ENCODE measurements at regions not wholly inside any gene's neighbourhood (a gene's known extent, or its start where the extent isn't known, plus 50 kb on each side); places are given as distances from the start of the nearest gene placed in this dataset.

- DNase-seq (ENCODE audit: low spot score), result no peak
- intact Hi-C loops (cut with DNase I), result no loop called here
Measured at GRCh38 chr16:17951378-17951777, 385.2 kb downstream of the NPIPA8 start.

GRCh38 chr16:17949982-17950250, 386.6 kb downstream of the NPIPA8 start:
- intact Hi-C loops (cut with DNase I), result no loop called here
- no peak for DNase-seq (ENCODE audit: low spot score)

GRCh38 chr16:17949141-17949981, 387.2 kb downstream of the NPIPA8 start:
- no peak for DNase-seq (ENCODE audit: low spot score)
- intact Hi-C loops (cut with DNase I), result no loop called here

- no peak for DNase-seq (ENCODE audit: low spot score)
- intact Hi-C loops (cut with DNase I), result no loop called here
Measured at GRCh38 chr16:17947637-17948036, 388.9 kb downstream of the NPIPA8 start.

- intact Hi-C loops (cut with DNase I), result no loop called here
- no peak for DNase-seq (ENCODE audit: low spot score)
Measured at GRCh38 chr16:17947165-17947564, 389.4 kb downstream of the NPIPA8 start.

- no peak for DNase-seq (ENCODE audit: low spot score)
- intact Hi-C loops (cut with DNase I), result no loop called here
Measured at GRCh38 chr16:17945080-17945601, 391.4 kb downstream of the NPIPA8 start.

- intact Hi-C loops (cut with DNase I), result no loop called here
- DNase-seq (ENCODE audit: low spot score), result no peak
Measured at GRCh38 chr16:17944345-17944744, 392.2 kb downstream of the NPIPA8 start.

- no peak for DNase-seq (ENCODE audit: low spot score)
- intact Hi-C loops (cut with DNase I), result loop anchor here in 1 of 2 donors (2.0 kb wide), 1 partner anchor 43 kb away; no protein-coding TSS in a partner anchor
Measured at GRCh38 chr16:17942067-17942466, 394.5 kb downstream of the NPIPA8 start.

GRCh38 chr16:17940584-17941364, 395.8 kb downstream of the NPIPA8 start:
- no peak for DNase-seq (ENCODE audit: low spot score)
- intact Hi-C loops (cut with DNase I), result no loop called here

- DNase-seq (ENCODE audit: low spot score), result no peak
- intact Hi-C loops (cut with DNase I), result no loop called here
Measured at GRCh38 chr16:17939723-17940122, 396.8 kb downstream of the NPIPA8 start.

- intact Hi-C loops (cut with DNase I), result no loop called here
- no peak for DNase-seq (ENCODE audit: low spot score)
Measured at GRCh38 chr16:17939122-17939536, 397.4 kb downstream of the NPIPA8 start.

- intact Hi-C loops (cut with DNase I), result no loop called here
- DNase-seq (ENCODE audit: low spot score), result no peak
Measured at GRCh38 chr16:17938546-17938945, 398.0 kb downstream of the NPIPA8 start.

- intact Hi-C loops (cut with DNase I), result no loop called here
- DNase-seq (ENCODE audit: low spot score), result no peak
Measured at GRCh38 chr16:17936766-17937402, 399.7 kb downstream of the NPIPA8 start.

GRCh38 chr16:17930280-17930679, 406.3 kb downstream of the NPIPA8 start:
- DNase-seq (ENCODE audit: low spot score), result no peak
- intact Hi-C loops (cut with DNase I), result no loop called here

- DNase-seq (ENCODE audit: low spot score), result no peak
- intact Hi-C loops (cut with DNase I), result no loop called here
Measured at GRCh38 chr16:17926866-17927399, 409.6 kb downstream of the NPIPA8 start.

- intact Hi-C loops (cut with DNase I), result no loop called here
- no peak for DNase-seq (ENCODE audit: low spot score)
Measured at GRCh38 chr16:17926461-17926860, 410.1 kb downstream of the NPIPA8 start.

GRCh38 chr16:17925761-17926160, 410.8 kb downstream of the NPIPA8 start:
- DNase-seq (ENCODE audit: low spot score), result no peak
- intact Hi-C loops (cut with DNase I), result no loop called here

- no peak for DNase-seq (ENCODE audit: low spot score)
- intact Hi-C loops (cut with DNase I), result no loop called here
Measured at GRCh38 chr16:17921357-17921978, 415.1 kb downstream of the NPIPA8 start.

- intact Hi-C loops (cut with DNase I), result no loop called here
- DNase-seq (ENCODE audit: low spot score), result no peak
Measured at GRCh38 chr16:17917316-17918019, 419.1 kb downstream of the NPIPA8 start.

Data from posterior vena cava (tissue), 2 donors.